HG03064 (cell line): ENCODE measurements at regions not wholly inside any gene's neighbourhood (a gene's known extent, or its start where the extent isn't known, plus 50 kb on each side); places are given as distances from the start of the nearest gene placed in this dataset.
"Not testable (repeated sequence)": the region's sequence is repeated elsewhere in the genome, so short reads cannot be mapped to it uniquely, and the experiment has no call there.

Source experiments
- ATAC-seq: cut with Tn5 transposase; IDR thresholded peaks from one replicate; pipeline ENCODE4 v1.9.1; 2021; ENCODE audit warnings: low read depth; ENCODE audit not compliant: unreplicated experiment

DNA sequence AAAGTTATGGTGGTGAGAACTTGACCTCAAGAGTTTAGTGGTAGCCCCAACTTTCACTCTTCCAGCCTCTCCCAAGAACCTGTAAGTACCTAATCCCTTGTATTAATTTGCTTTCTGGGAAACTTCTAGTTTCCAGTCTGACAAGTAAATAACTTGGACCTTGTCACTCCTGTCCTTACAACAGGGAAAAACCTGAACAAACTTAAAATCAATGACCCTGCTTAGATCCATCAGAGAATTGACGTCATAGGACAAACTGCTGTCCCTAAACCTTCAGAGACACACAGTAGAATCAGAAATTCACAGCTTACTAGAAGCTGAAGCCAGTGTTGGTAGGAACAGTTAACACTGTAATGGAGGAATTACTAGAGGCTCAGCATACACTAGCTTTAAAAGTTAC is 60.0 kb upstream of the DCLK2 start:
- ATAC-seq: no peak

DNA sequence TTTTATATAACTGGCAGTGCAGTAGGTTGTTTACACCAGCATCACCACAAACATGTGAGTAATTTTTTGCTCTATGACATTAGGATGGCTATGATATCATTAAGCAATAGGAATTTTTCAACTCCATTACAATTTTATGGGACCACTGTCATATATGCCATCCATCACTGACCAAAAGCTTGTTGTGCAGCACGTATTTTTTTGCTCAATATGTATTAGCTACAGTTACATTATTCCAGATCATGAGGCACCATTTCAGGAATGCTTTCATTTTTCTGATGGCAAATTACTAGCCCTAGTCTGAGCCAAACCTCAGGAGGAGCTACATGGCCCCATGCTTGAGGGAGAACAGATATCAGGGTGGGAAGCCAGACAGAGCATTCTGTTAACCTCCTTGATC is 56.8 kb upstream of the DCLK2 start:
- no peak for ATAC-seq

DNA sequence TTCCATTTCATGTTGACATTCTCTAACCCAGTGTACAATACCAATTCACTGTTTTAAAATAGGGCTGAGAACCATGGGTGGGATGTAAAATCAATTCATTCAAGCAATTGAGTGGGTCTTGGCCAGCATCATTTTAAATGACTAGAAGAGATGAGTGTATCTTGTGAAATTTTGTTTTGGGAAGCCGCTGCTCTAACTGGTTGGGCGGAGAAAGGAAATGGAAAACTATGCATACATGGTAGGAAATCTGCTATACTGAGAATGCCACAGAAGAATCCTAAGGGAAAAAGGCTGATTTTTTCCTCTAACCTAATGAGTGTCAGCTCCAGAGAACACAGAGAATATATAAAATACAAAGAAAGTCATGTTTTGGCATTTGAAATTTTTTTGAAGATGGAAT is 54.8 kb upstream of the DCLK2 start:
- no peak for ATAC-seq

DNA sequence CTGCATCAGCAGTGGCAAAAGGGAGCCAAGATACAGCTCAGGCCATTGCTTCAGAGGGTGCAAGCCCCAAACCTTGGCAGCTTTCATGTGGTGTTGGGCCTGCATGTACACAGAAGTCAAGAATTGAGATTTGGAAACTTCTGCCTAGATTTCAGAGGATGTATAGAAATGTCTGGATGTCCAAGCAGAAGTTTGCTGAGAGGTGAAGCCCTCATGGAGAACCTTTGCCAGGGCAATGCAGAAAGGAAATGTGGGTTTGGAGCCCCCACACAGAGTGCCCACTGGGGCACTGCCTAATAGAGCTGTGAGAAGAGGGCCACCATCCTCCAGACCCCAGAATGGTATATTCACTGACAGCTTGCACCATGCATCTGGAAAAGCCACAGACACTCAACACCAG is 51.3 kb upstream of the DCLK2 start:
- not testable (repeated sequence) for ATAC-seq
